OCI-LY7 (cell line): ENCODE measurements at regions not wholly inside any gene's neighbourhood (a gene's known extent, or its start where the extent isn't known, plus 50 kb on each side); places are given as distances from the start of the nearest gene placed in this dataset.
"Not testable (repeated sequence)": the region's sequence is repeated elsewhere in the genome, so short reads cannot be mapped to it uniquely, and the experiment has no call there.

ENCODE experiments used
- BruUV-seq: library from RNA; stranded (reverse); fragments of 400-500 nt; replicated peaks from 2 replicates; lab custom pipeline; 2021; lab: Mats Ljungman, UMichigan
- CTCF ChIA-PET: fragments of 300-600 bp; sonication (Branson Sonifier 250); formaldehyde crosslinking; loops from one replicate; lab custom pipeline; 2022; ENCODE audit warnings: antibody characterized with exemption; ENCODE audit not compliant: unreplicated experiment; lab: Charles Lee
- POLR2A ChIA-PET: fragments of 300-600 bp; sonication (Branson Sonifier 250); formaldehyde crosslinking; loops from one replicate; lab custom pipeline; 2022; ENCODE audit warnings: antibody characterized with exemption; lab: Charles Lee
- DNase-seq: peaks from one replicate; pipeline ENCODE4 v3.0.0-alpha.2; 2015; ENCODE audit warnings: low spot score
- H2AFZ ChIP-seq: fragments of 200-600 bp; sonication (generic), shearing (Covaris generic); 2 replicates; pipeline ENCODE4 v1.6.1; 2014; ENCODE audit warnings: mild to moderate bottlenecking, antibody characterized with exemption, low read length, moderate library complexity
- H3K27ac ChIP-seq: fragments of 200-600 bp; sonication (generic); 2 replicates; pipeline ENCODE4 v1.5.1; 2014; ENCODE audit warnings: mixed run types, low read depth, mild to moderate bottlenecking, moderate library complexity, low read length, inconsistent platforms; ENCODE audit not compliant: poor library complexity, severe bottlenecking
- H3K36me3 ChIP-seq: fragments of 200-600 bp; sonication (generic); 2 replicates; pipeline ENCODE4 v1.6.1; 2014; ENCODE audit warnings: mild to moderate bottlenecking, antibody characterized with exemption, low read length, moderate library complexity, mixed read lengths; ENCODE audit not compliant: insufficient read depth
- H3K4me1 ChIP-seq: fragments of 200-600 bp; sonication (generic); 2 replicates; pipeline ENCODE4 v1.5.1; 2014; ENCODE audit warnings: mild to moderate bottlenecking, low read length; ENCODE audit not compliant: insufficient read depth, poor library complexity, severe bottlenecking
- H3K4me2 ChIP-seq: fragments of 200-600 bp; sonication (generic); 2 replicates; pipeline ENCODE4 v1.6.1; 2014; ENCODE audit warnings: mild to moderate bottlenecking, low read length
- H3K4me3 ChIP-seq: fragments of 200-600 bp; sonication (generic); 2 replicates; pipeline ENCODE4 v1.5.1; 2014; ENCODE audit warnings: mild to moderate bottlenecking, low read depth, low read length; ENCODE audit not compliant: poor library complexity, severe bottlenecking
- H3K79me2 ChIP-seq: fragments of 200-600 bp; sonication (generic); 2 replicates; pipeline ENCODE4 v1.6.1; 2016; ENCODE audit warnings: low read depth, mild to moderate bottlenecking, low read length, moderate library complexity, mixed read lengths; ENCODE audit not compliant: insufficient read depth
- H3K9me2 ChIP-seq: fragments of 200-600 bp; sonication (generic); 2 replicates; pipeline ENCODE4 v1.6.1; 2016; ENCODE audit warnings: mild to moderate bottlenecking, low read length, mixed read lengths; ENCODE audit not compliant: insufficient read depth
- H3K9me3 ChIP-seq: fragments of 200-600 bp; sonication (generic); 2 replicates; pipeline ENCODE4 v1.6.1; 2014; ENCODE audit warnings: mild to moderate bottlenecking, mixed run types, low read length, mixed read lengths
- H4K20me1 ChIP-seq: fragments of 200-600 bp; sonication (generic); 2 replicates; pipeline ENCODE4 v1.6.1; 2014; ENCODE audit warnings: mild to moderate bottlenecking, antibody characterized with exemption, low read length, moderate library complexity, mixed read lengths; ENCODE audit not compliant: insufficient read depth
- EZH2phosphoT487 ChIP-seq: fragments of 200-600 bp; sonication (generic); IDR thresholded peaks from 2 replicates; pipeline ENCODE4 v1.6.1; 2018; ENCODE audit warnings: low read depth, borderline replicate concordance, mild to moderate bottlenecking, mixed run types, antibody characterized with exemption, low read length, moderate library complexity, mixed read lengths
- intact Hi-C: fragments of 100-400 bp; cut with micrococcal nuclease; formaldehyde crosslinking; loops from one replicate; pipeline ENCODE4 v1.10.0; 2022; ENCODE audit not compliant: unreplicated experiment
- TF ChIP-seq, protein P1 (sequence below): fragments of 200-600 bp; sonication (generic); conservative IDR thresholded peaks from 2 replicates; pipeline ENCODE4 v1.5.1; 2014; ENCODE audit warnings: mild to moderate bottlenecking, antibody characterized with exemption, low read length, moderate library complexity, mixed read lengths

DNA sequence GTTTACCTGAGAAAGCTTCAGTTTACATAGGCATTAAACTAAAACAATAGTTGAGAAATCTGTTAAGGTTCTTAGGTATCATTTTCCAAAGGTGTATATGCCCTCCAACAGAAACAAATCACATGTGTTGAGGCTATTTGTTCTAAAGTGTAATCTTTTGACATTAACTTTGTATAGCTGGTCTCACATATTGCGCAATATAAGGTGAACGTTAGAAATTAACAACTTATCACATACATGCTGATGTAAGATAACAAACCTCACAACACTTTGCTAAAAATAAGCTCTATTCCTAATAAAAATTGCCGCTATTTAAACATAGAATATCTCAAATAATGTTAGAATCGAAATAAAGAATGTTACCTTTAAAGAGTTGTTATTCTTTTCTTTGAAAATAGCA is 340.6 kb downstream of the SRGAP2C start:
- no peak for DNase-seq
- ChIA-PET POLR2A (interaction anchor here (0.9 kb wide), 1 partner anchor 9 kb away, joined by 3 read pairs; no protein-coding TSS in a partner anchor), CTCF (no interaction called here)
- no peak overlapping the region for H3K4me3 ChIP-seq
- H3K9me3 ChIP-seq = no peaks in the 10 kb centered on the region
- no peak overlapping the region for H3K27ac ChIP-seq
- no peaks in the 10 kb centered on the region; the same call in 1 of the 2 replicates for H3K79me2 ChIP-seq
- peaks cover 20% of the 10 kb centered on the region for H3K4me1 ChIP-seq
- intact Hi-C loops = no loop called here
- TF ChIP-seq EZH2phosphoT487 = no peak
- TF ChIP-seq, protein P1, sequence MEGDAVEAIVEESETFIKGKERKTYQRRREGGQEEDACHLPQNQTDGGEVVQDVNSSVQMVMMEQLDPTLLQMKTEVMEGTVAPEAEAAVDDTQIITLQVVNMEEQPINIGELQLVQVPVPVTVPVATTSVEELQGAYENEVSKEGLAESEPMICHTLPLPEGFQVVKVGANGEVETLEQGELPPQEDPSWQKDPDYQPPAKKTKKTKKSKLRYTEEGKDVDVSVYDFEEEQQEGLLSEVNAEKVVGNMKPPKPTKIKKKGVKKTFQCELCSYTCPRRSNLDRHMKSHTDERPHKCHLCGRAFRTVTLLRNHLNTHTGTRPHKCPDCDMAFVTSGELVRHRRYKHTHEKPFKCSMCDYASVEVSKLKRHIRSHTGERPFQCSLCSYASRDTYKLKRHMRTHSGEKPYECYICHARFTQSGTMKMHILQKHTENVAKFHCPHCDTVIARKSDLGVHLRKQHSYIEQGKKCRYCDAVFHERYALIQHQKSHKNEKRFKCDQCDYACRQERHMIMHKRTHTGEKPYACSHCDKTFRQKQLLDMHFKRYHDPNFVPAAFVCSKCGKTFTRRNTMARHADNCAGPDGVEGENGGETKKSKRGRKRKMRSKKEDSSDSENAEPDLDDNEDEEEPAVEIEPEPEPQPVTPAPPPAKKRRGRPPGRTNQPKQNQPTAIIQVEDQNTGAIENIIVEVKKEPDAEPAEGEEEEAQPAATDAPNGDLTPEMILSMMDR = no peak
- no TSS peak for BruUV-seq
- no peaks in the 10 kb centered on the region for H4K20me1 ChIP-seq
- no peaks in the 10 kb centered on the region for H3K9me2 ChIP-seq
- H3K4me2 ChIP-seq = no peak overlapping the region
- H3K36me3 ChIP-seq = no peaks in the 10 kb centered on the region
- H2AFZ ChIP-seq = no peak overlapping the region

DNA sequence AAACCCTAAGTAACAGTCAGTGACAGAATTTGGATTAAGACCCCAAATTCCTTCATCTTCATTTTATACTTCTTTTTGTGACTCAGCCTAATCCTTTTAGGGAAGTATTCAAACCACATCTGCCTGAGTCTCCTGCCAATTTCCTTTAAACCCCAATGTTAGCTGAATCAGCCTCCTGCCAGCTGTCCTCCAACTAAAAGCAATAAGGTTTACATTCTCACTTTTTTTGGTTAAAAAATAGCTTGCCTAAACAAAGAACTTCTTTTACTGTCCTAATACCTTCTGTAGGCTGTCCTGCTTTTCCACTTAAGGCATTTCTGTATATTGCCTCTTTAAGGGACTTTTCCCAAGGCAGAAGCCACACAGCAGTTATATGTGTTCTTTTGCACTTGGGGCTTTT is 344.2 kb downstream of the SRGAP2C start:
- H3K9me2 ChIP-seq, H3K4me2 ChIP-seq, H3K9me3 ChIP-seq, intact Hi-C loops, BruUV-seq, DNase-seq, H2AFZ ChIP-seq, H3K27ac ChIP-seq, H3K4me3 ChIP-seq, H3K79me2 ChIP-seq, H4K20me1 ChIP-seq, H3K36me3 ChIP-seq: not testable (repeated sequence)
- H3K4me1 ChIP-seq = peaks cover 15% of the 10 kb centered on the region
- ChIA-PET POLR2A (interaction anchor here (0.5 to 2.2 kb wide), 4 partner anchors 8 to 15 kb away, joined by 3 to 9 read pairs (median 5); no protein-coding TSS in a partner anchor), CTCF (interaction anchor here (0.7 kb wide), 1 partner anchor 10 kb away, joined by 3 read pairs; no protein-coding TSS in a partner anchor)

DNA sequence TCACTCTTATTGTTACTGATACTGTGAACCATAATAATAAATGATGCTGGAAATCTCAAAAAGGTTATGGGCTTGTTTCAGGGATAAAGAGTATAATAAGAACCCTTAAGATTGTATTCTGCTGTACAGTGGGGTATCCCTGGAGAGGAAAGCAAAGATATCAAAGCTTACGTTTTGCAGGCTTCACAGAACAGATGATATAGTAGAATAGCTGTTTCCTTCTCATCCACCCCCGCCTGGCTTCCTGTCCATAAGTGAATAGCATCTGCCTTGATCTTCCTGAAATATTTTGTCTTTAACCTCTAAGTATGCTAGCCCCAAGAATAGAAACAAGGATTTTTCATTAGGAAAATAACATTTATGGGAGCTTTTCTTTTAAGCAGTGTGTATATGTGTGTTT is 345.3 kb downstream of the SRGAP2C start:
- H3K4me2 ChIP-seq, H4K20me1 ChIP-seq, BruUV-seq, CTCF ChIA-PET, DNase-seq, H2AFZ ChIP-seq, H3K9me2 ChIP-seq, H3K9me3 ChIP-seq, H3K27ac ChIP-seq, H3K4me3 ChIP-seq, H3K36me3 ChIP-seq, intact Hi-C loops, H3K79me2 ChIP-seq: not testable (repeated sequence)
- H3K4me1 ChIP-seq = peaks cover 15% of the 10 kb centered on the region
- POLR2A ChIA-PET = interaction anchor here (2.2 kb wide), 1 partner anchor 11 kb away, joined by 9 read pairs; no protein-coding TSS in a partner anchor

DNA sequence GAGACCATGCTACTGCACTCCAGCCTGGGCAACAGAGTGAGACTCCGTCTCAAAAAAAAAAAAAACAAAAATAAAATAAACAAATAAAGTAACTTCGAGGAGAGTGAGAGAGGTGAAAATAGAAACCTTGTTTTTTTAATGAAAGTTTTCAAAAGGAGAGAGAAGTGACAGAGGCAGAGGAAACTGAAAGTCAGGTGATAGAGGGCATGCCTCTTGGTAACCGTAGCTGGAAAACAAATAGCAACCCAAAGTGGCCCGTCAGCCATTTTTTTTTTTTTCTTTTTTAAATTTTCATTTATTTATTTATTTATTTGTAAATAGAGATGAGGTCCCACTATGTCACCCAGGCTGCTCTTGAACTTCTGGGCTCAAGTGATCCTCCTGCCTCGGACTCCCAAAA is 347.0 kb downstream of the SRGAP2C start:
- DNase-seq, BruUV-seq, H3K4me3 ChIP-seq, H4K20me1 ChIP-seq, CTCF ChIA-PET, H3K9me2 ChIP-seq, H3K4me2 ChIP-seq, H2AFZ ChIP-seq, H3K79me2 ChIP-seq, H3K27ac ChIP-seq, intact Hi-C loops, H3K9me3 ChIP-seq, H3K36me3 ChIP-seq: not testable (repeated sequence)
- H3K4me1 ChIP-seq = peaks cover 15% of the 10 kb centered on the region
- POLR2A ChIA-PET = interaction anchor here (0.7 kb wide), 1 partner anchor 88 kb away, joined by 4 read pairs; no protein-coding TSS in a partner anchor

DNA sequence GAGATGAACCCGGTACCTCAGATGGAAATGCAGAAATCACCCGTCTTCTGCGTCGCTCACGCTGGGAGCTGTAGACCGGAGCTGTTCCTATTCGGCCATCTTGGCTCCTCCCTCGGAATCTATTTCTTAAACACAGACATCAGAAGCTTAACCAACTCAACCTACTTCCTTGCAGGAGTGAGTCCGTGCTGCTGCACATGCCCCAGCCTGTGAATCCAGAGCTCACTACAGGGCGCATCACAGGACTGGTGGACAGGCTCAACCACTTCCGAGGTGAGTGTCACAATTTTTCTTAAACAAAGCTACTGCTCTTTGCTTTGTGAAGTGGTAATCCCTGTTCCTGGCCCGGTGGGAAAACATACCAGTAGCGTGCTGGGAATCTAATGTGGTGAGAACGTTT is 353.4 kb downstream of the SRGAP2C start:
- CTCF ChIA-PET, POLR2A ChIA-PET, BruUV-seq, H3K79me2 ChIP-seq, H3K9me3 ChIP-seq, H3K4me3 ChIP-seq, H2AFZ ChIP-seq, H3K4me2 ChIP-seq, H3K9me2 ChIP-seq, H3K27ac ChIP-seq, H3K4me1 ChIP-seq, DNase-seq, H4K20me1 ChIP-seq, intact Hi-C loops, H3K36me3 ChIP-seq: not testable (repeated sequence)
